Activated CD8-positive, alpha-beta T cell treated with anti-CD3 and anti-CD28 coated beads, Interleukin-2, amount 10 ng/mL, durations not matched to agents 7 days and 5 days (primary cell): ENCODE measurements at regions not wholly inside any gene's neighbourhood (a gene's known extent, or its start where the extent isn't known, plus 50 kb on each side); places are given as distances from the start of the nearest gene placed in this dataset.

Source experiments
- ATAC-seq: fragments of 150-1000 bp; cut with Tn5 transposase; one replicate; pipeline ENCODE4 v1.10.0; 2021; ENCODE audit warnings: moderate library complexity
- CTCF ChIA-PET: fragments of 350-600 bp; sonication (Branson Sonifier 250); formaldehyde crosslinking; loops from one replicate; lab custom pipeline; 2021; ENCODE audit warnings: antibody characterized with exemption; lab: Charles Lee
- POLR2A ChIA-PET: fragments of 350-600 bp; sonication (Branson Sonifier 250); formaldehyde crosslinking; loops from one replicate; lab custom pipeline; 2021; ENCODE audit warnings: antibody characterized with exemption; lab: Charles Lee
- DNase-seq: peaks from one replicate; pipeline ENCODE4 v3.0.0-alpha.2; 2020
- H3K27ac Mint-ChIP-seq: one replicate; pipeline ENCODE4 v1.8.0; 2021; ENCODE audit warnings: mild to moderate bottlenecking, mixed read lengths
- H3K27me3 Mint-ChIP-seq: one replicate; pipeline ENCODE4 v1.8.0; 2021; ENCODE audit warnings: low read depth, mixed read lengths
- H3K36me3 Mint-ChIP-seq: one replicate; pipeline ENCODE4 v1.8.0; 2021; ENCODE audit warnings: low read depth, mixed read lengths
- H3K4me1 Mint-ChIP-seq: one replicate; pipeline ENCODE4 v1.8.0; 2021; ENCODE audit warnings: low read depth, mixed read lengths
- H3K4me3 Mint-ChIP-seq: one replicate; pipeline ENCODE4 v1.8.0; 2021; ENCODE audit warnings: mild to moderate bottlenecking, mixed read lengths
- H3K9me3 Mint-ChIP-seq: one replicate; pipeline ENCODE4 v1.8.0; 2022; ENCODE audit warnings: mixed read lengths; ENCODE audit not compliant: insufficient read depth

DNA sequence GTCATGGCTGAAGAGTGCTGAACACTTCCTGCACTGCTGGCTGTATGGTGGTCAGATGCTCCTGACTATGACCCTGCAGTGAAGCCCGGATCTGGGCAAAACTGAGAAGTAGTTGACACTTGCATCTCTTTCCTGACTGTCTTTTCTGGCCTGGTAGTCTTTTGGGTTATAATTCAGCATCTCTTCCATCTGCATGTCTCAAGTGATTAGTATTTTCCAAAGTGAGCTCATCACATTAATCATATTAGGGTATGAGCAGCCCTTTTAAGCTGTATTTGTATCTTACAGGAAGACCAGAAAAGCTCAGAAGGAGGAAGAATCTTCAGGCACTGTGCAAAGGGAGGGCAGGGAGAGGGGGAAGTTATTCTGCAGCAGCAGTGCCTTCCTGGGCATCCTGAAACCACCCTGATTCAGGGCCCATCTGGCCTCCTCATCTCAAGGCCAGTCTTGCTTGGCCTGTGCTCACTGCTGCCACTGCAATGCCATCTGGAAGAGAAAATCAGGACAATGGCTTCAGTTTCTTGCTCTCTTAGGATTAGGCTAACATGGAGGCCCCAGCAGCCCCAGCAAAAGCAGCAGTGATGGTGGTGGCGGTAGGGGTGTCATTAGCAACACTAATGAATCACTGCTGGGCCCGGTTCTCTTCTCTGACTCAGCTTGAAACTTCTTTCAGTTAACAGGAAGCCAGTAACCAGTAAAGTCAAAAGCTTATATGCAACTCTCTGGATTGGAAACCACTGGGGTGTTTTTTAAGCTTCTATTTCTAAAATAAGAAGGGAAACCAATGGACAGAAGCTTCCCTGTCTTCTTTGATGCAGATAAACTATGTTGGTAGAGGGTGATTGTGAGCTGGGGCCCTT lies 63.3 kb upstream of the WDR26 start:
- ATAC-seq (peak; percentile 93), DNase-seq (peak; percentile 84)
- CTCF ChIA-PET: interaction anchor here (0.7 to 3.8 kb wide), 15 partner anchors 10 to 1947 kb away, joined by 3 to 34 read pairs (median 3); no protein-coding TSS in a partner anchor
- POLR2A ChIA-PET: interaction anchor here (1.5 to 2.1 kb wide), 2 partner anchors 12 to 66 kb away, joined by 3 to 7 read pairs; no protein-coding TSS in a partner anchor
- Mint-ChIP-seq H3K4me1 (peaks cover 54% of the 10 kb centered on the region), H3K36me3 (no peaks in the 10 kb centered on the region), H3K27me3 (no peaks in the 10 kb centered on the region), H3K27ac (peak overlapping the region; percentile 87), H3K4me3 (peak overlapping the region; percentile 28), H3K9me3 (peaks cover 6% of the 10 kb centered on the region)

DNA sequence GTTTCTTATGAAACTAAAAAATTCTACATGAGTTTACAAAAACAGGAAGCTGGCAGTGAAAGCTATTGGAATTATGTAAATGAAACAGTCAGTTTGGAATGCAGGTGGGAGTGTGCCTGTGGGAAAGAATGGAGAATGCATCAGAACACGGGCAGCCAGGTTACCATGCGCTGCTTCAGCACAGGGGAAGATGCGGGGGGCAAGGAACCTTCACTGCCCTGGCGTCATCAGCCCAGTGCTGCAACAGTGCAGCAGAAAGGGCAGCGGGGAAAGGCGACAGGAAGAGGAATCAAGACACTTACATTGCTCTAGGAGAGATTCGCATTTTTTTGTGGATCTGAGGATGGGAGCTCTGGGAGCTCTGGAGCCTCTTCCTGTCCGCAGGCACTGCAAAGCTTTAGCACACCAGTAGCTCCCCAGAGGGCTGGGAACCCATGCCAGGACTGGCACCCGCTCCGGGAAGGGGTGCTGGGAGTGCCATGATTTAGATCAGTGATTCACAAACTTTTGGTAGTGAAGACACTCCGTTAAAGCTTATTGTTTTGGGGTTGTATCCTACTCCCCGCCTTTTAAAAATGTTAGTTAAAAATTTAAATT lies 64.1 kb upstream of the WDR26 start:
- Mint-ChIP-seq H3K27me3 (no peaks in the 10 kb centered on the region), H3K27ac (peak overlapping the region; percentile 87), H3K4me1 (peaks cover 61% of the 10 kb centered on the region), H3K9me3 (peaks cover 6% of the 10 kb centered on the region), H3K36me3 (no peaks in the 10 kb centered on the region), H3K4me3 (peak overlapping the region; percentile 28)
- ATAC-seq (peak; percentile 5), DNase-seq (peak; percentile 36)
- CTCF ChIA-PET: interaction anchor here (0.6 to 3.8 kb wide), 13 partner anchors 10 to 1946 kb away, joined by 3 to 34 read pairs (median 4); no protein-coding TSS in a partner anchor
- POLR2A ChIA-PET: interaction anchor here (1.5 to 2.1 kb wide), 2 partner anchors 11 to 67 kb away, joined by 3 to 7 read pairs; no protein-coding TSS in a partner anchor

DNA sequence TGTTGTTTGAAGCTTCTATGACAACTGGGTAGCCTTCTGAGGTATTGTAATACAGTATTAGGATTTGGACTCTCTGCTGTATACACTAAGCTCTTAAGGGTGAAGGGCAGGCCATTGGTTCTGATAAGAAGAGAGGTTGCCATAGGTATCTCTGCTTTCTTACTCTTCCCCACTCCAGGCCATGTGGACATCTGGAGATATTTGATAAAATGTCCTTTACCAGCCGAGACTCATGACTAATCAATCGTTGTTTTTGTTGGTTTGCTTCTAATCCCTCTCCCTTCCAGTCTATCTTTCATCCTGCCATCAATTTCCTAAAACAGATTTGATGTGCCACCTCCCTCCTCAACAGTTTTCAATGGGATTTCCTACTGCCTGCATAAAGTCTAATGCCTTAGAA lies 64.6 kb upstream of the WDR26 start:
- no peak for ATAC-seq
- no peak overlapping the region for H3K4me3 Mint-ChIP-seq
- no peak for DNase-seq
- H3K36me3 Mint-ChIP-seq: no peaks in the 10 kb centered on the region
- peak overlapping the region; percentile 72 for H3K27ac Mint-ChIP-seq
- H3K27me3 Mint-ChIP-seq: no peaks in the 10 kb centered on the region
- peaks cover 6% of the 10 kb centered on the region for H3K9me3 Mint-ChIP-seq
- H3K4me1 Mint-ChIP-seq: peaks cover 67% of the 10 kb centered on the region
- ChIA-PET CTCF (interaction anchor here (0.6 to 3.8 kb wide), 8 partner anchors 10 to 432 kb away, joined by 3 to 34 read pairs (median 7); no protein-coding TSS in a partner anchor), POLR2A (interaction anchor here (2.1 kb wide), 1 partner anchor 10 kb away, joined by 7 read pairs; no protein-coding TSS in a partner anchor)

DNA sequence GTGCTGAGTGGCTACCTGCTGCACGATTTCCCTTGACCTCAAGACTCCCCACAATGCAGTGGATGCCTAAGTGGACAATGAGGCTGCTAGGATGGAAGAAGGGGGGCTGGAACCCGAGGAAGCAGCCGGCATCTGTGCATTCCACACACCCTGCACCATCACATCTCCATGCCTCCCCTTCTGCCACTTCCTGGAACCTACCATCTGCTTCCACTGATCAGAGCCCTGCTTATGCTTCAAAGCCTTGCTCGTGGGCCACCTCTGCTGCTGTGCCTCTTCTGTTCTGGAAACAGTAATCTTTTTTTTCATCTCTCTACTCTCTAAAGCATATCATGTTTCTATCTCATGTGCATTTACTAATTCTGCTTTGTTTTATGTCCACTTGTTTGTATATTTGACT lies 66.2 kb upstream of the WDR26 start:
- Mint-ChIP-seq H3K9me3 (peaks cover 6% of the 10 kb centered on the region), H3K27ac (peak overlapping the region; percentile 9), H3K27me3 (no peaks in the 10 kb centered on the region), H3K4me1 (peaks cover 74% of the 10 kb centered on the region), H3K4me3 (no peak overlapping the region), H3K36me3 (no peaks in the 10 kb centered on the region)
- peak; percentile 38 for DNase-seq
- ChIA-PET POLR2A (no interaction called here), CTCF (interaction anchor here (3.8 kb wide), 1 partner anchor 12 kb away, joined by 34 read pairs; no protein-coding TSS in a partner anchor)
- peak; percentile 34 for ATAC-seq

DNA sequence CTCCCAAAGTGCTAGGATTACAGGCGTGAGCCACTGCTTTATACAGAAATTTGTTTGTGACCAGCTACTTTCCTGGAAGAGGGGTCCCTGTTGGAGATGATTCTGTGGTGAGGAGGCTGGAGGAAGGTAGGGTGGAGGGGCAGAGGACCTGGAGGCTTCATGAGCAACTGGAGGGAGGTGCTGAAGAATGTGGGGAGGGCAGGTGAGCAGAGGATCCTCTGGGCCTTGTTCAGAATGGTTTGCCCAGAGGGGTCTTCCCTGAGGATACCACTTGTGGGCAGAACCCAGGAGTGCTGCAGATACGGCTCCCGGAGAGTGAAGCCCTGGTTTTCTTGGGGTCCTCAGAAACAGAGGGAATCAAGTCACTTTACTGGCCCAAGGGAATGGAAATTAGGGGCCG lies 67.2 kb upstream of the WDR26 start:
- Mint-ChIP-seq H3K36me3 (no peaks in the 10 kb centered on the region), H3K9me3 (peaks cover 3% of the 10 kb centered on the region), H3K4me3 (no peak overlapping the region), H3K27ac (no peak overlapping the region), H3K27me3 (no peaks in the 10 kb centered on the region), H3K4me1 (peaks cover 71% of the 10 kb centered on the region)
- DNase-seq (no peak), ATAC-seq (no peak)
- CTCF ChIA-PET: interaction anchor here (2.9 to 4.3 kb wide), 2 partner anchors 11 to 45 kb away, joined by 12 to 30 read pairs; no protein-coding TSS in a partner anchor
- POLR2A ChIA-PET: no interaction called here

DNA sequence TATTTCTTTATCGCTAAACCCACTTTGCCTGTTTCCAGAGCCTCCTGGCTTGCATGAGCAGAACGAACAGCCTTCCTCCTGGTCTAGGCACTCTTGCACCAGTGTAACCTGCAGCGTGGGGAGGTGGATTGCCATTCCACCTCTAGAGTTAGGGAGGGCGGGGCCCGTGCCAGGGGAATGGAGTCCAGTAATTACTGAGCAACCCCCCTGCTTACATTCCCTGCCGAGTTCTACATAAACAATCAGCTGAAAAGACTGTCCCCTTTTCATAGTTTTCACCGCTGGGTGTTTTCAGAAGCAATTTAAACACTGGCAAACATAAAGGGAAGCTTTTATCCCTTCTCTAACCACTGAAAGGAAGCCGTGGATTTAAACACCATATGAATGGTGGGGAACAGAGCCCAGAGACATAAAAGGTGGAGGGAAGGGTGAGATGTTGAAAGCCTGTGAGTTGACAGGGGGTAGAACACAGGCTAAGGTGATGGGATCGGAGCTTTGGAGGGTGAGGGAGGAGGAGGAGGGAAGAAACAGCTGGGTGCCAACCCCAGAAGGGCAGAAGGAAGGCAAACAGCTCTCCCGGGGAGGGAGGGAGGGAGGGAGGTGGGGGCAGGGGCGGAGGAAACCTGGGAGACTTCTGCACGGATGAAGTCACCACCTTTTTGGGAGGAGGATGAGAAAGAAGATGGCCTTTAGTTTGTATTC lies 68.0 kb upstream of the WDR26 start:
- ChIA-PET POLR2A (interaction anchor here (0.6 kb wide), 1 partner anchor 68 kb away, joined by 3 read pairs; the partner anchor contains the start of gene WDR26), CTCF (interaction anchor here (1.2 to 4.3 kb wide), 3 partner anchors 10 to 349 kb away, joined by 3 to 30 read pairs (median 12); no protein-coding TSS in a partner anchor)
- no peak overlapping the region for H3K4me3 Mint-ChIP-seq
- H3K9me3 Mint-ChIP-seq: no peaks in the 10 kb centered on the region
- H3K36me3 Mint-ChIP-seq: no peaks in the 10 kb centered on the region
- peak overlapping the region; percentile 23 for H3K27ac Mint-ChIP-seq
- ATAC-seq (no peak), DNase-seq (no peak)
- H3K27me3 Mint-ChIP-seq: no peaks in the 10 kb centered on the region
- H3K4me1 Mint-ChIP-seq: peaks cover 64% of the 10 kb centered on the region

DNA sequence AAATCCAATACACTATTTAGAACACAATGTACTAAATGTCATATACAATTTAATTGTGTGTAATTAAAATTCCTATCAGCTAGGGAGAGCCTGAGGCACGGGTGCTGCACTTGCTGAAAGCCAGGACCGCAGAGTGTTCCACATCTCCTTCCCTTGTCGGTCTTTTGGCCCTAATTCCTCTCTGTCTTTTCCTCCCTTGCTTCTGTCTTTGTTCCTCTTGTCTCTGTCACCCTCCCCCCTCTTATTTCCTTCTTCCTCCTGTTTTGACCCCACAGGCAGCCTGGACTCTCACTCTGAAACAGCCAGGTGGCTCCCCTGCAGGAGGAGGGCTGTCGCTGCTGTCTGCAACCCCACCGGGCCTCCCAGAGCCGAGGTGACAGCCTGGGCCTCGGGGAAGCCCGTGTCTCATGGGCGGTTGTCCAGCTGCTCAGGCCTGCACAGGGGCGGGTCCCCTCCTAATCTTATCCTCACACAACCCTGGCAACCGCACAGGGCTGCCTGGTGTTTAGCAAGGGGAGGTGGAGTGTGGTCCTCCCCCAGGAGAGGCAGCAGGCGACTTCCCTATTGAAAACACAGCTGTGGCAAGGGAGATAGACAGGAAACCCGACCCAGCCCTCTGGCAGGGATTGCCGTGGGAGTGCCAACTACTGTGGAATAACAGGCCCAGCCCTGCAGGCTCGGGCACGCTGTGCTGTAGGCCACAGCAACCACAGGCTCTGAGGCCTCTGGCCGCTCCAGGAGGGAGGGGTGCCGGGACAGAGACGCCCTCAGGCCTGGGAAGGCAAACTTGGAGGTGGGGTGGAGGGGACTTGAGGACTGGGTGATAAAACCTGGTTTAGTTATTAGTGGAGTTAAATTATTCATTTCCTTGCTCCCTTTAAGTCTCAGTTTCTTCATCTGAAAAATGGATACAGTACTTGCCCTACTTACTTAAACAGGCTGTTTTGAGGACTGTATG lies 68.8 kb upstream of the WDR26 start:
- H3K36me3 Mint-ChIP-seq: no peaks in the 10 kb centered on the region
- no peaks in the 10 kb centered on the region for H3K9me3 Mint-ChIP-seq
- DNase-seq: peak; percentile 39
- ChIA-PET CTCF (interaction anchor here (1.2 to 4.3 kb wide), 3 partner anchors 9 to 348 kb away, joined by 3 to 30 read pairs (median 12); no protein-coding TSS in a partner anchor), POLR2A (interaction anchor here (0.6 kb wide), 1 partner anchor 69 kb away, joined by 3 read pairs; the partner anchor contains the start of gene WDR26)
- peaks cover 56% of the 10 kb centered on the region for H3K4me1 Mint-ChIP-seq
- H3K27ac Mint-ChIP-seq: peak overlapping the region; percentile 80
- no peaks in the 10 kb centered on the region for H3K27me3 Mint-ChIP-seq
- H3K4me3 Mint-ChIP-seq: no peak overlapping the region
- no peak for ATAC-seq

DNA sequence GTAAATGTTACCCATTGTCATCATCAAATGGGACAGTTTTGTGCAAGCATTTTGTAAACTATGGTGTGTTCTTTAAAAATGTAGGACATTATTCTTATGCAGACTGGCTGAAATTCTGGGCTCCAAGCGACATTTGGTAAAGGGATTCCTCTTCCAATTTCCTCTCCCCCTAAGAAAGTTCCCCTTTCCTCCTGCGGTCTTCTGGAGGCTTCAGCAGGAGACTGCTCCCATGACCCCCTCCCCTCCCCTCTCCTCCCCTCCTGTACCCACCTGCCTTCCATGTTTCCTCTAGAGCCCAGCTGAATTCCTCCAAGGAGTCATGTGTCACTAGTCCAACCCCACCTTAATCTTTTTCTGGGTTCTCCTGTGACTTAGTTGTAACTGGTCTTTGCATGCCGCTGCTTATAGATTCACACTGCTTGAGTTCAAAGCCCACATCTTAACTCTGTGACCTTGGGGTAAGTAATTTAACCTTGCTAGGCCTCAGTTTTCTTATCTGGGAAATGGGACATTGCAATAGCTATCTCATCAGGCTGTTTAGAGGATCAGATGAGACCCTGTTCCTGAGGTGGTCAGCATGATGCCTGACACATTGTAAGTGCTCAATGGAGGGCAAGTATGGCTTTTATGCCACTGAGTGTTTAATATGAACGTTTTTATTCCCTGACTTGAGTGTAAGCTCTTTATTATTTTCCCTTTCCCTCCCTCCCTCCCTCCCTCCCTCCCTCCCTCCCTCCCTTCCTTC lies 69.9 kb upstream of the WDR26 start:
- DNase-seq (no peak), ATAC-seq (no peak)
- peaks cover 49% of the 10 kb centered on the region for H3K4me1 Mint-ChIP-seq
- H3K27me3 Mint-ChIP-seq: no peaks in the 10 kb centered on the region
- H3K27ac Mint-ChIP-seq: no peak overlapping the region
- H3K4me3 Mint-ChIP-seq: no peak overlapping the region
- no peaks in the 10 kb centered on the region for H3K9me3 Mint-ChIP-seq
- ChIA-PET POLR2A (no interaction called here), CTCF (interaction anchor here (4.3 kb wide), 1 partner anchor 8 kb away, joined by 30 read pairs; no protein-coding TSS in a partner anchor)
- H3K36me3 Mint-ChIP-seq: no peaks in the 10 kb centered on the region

DNA sequence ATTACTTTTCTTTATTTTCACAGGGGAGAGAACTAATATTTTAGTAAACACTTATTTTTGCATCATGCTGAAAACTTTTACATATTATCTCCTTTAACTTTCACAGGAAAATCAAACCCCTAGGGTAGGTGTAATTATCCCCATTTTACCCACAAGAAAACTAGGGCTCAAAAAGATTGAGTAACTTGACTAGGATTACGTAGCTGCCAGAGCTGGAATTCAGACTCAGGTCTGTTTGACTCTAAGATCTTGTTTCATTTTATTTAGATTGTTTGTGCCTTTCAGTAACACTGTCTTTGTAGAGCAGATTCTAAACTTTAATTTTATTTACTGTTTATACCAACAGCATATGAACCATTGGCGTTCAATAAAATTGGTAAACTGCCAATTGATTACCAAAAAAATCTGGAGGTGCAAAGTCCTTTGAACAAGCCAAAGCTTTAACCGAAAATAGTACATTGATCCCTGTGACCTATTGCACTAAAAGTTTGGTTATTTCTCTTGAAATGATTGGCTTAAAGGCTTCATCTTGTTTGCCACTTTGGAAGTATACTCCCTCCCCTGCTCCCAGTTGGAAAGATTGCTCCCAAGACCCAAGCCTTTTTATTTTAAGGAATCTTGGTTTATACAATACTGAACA lies 71.0 kb upstream of the WDR26 start:
- CTCF ChIA-PET: interaction anchor here (4.3 kb wide), 1 partner anchor 7 kb away, joined by 30 read pairs; no protein-coding TSS in a partner anchor
- ATAC-seq (no peak), DNase-seq (no peak)

More for the DNA sequence above, 71.0 kb upstream of the WDR26 start:
- Mint-ChIP-seq H3K27ac (no peak overlapping the region), H3K27me3 (no peaks in the 10 kb centered on the region), H3K4me1 (peaks cover 55% of the 10 kb centered on the region), H3K4me3 (no peak overlapping the region), H3K36me3 (no peaks in the 10 kb centered on the region), H3K9me3 (no peaks in the 10 kb centered on the region)
- POLR2A ChIA-PET: no interaction called here
